WI38 (cell line): ENCODE measurements at regions not wholly inside any gene's neighbourhood (a gene's known extent, or its start where the extent isn't known, plus 50 kb on each side); places are given as distances from the start of the nearest gene placed in this dataset.

Experiments
- H3K4me3 ChIP-seq: 2 replicates; pipeline ENCODE4 v1.5.1; 2011; ENCODE audit warnings: low read depth, mild to moderate bottlenecking, control low read depth, low read length
- CTCF ChIP-seq: IDR thresholded peaks from 2 replicates; pipeline ENCODE4 v1.5.1; 2012; ENCODE audit warnings: low read depth, mild to moderate bottlenecking, control low read depth, low read length

DNA sequence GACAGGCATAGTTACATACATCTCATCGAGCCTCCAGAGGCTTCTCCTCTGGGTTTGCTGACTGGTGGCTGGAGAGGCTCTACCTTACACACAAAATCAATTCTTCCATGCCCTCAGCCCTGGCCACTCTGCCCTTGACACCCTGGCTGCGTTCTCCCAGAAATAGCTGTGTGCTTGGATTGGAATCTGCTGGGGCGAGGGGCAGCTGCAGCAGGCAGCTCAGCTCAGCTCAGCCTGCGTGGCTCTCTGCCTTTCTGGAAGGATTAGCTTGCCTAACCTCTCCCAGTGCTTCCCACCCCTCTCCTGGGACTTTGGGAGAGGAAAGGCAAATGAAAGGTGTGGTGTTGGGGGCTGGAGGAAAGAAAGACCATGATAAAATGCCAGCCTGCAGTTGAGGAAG is 216.1 kb downstream of the ENGASE start:
- no peak overlapping the region for H3K4me3 ChIP-seq
- TF ChIP-seq CTCF = no peak

DNA sequence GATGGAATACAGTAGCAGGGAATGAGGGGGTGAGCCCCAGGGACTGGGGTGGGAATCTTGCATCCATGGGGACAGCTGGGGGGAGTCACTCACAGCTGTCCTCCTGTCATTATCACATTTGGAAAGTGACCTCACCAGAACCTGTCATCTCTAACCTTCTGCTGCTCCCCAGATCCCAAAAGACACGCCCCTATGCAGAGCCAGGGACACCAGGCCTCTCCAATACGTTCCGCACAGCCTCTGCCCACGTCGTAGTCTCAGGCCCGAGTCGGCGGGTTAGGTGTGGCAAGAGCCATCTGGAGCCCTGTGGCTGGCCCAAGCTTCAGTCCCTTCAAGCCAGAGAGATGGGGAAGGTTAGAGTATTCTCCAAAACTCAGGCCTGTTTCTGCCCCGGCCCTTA is 214.3 kb downstream of the ENGASE start:
- TF ChIP-seq CTCF = no peak
- no peak overlapping the region for H3K4me3 ChIP-seq

DNA sequence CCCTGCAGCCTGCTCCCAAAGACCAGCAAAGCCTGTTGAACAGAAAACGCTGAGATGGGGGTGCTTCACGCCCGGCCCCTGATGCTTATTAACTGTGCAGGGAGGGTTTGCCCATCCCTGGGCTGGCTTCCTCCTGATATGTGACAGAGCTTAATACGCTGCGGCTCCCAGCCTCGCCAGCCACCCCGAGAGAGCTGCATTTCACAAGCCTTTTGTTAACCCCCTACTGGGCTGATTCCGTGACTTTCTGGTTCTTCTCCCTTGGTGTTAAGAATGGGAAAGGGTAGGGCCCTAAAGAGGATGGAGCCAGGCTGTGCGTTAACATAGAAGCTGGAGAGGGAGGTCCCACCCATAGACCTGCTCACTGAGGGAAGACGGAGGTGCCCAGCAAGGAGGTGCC is 211.8 kb downstream of the ENGASE start:
- no peak for TF ChIP-seq CTCF

GRCh38 chr17:79285973-79286372 is 211.3 kb downstream of the ENGASE start:
- no peak for TF ChIP-seq CTCF
- H3K4me3 ChIP-seq = no peak overlapping the region

More for the DNA sequence above, 211.8 kb downstream of the ENGASE start:
- no peak overlapping the region for H3K4me3 ChIP-seq

DNA sequence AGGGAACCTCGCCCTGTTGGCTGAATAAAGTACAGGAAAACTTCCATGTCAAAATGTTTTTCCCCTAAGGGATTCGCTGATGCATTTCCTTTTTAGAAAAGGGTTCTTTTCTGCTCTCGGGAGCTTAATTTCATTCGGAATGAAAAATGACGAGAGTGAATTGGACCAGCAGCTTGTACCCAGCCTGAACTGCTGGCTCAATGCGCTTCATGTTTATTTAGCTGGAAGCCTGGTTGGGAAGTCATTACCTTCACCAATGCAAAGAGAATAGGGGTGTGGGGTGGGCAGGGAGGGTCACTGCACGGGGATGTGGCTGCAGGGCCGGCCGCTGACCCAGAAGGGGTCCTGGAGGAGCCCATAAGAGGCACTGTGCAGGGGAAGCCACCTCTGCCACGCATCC is 207.7 kb downstream of the ENGASE start:
- H3K4me3 ChIP-seq = no peak overlapping the region
- no peak for TF ChIP-seq CTCF

DNA sequence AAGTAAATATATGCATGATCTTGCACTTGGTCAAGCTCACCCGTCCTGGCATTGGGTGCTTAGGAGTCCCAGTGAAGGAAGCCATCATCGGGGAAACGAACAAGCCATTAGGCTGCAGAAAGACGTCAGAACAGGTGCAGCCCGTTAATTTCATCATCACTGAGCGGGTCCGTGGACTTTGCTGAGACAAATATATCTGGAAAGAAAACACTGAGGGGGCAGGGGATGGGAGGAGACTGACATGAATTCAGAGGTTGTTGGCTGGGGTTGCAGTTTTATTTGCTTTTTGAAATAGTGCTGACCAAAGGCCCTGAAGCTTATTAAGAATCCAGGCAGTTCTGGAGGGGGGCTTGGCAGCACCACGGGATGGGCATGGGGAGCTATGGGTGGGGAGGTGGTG is 207.2 kb downstream of the ENGASE start:
- TF ChIP-seq CTCF = no peak

GRCh38 chr17:79280866-79281572 is 206.4 kb downstream of the ENGASE start:
- H3K4me3 ChIP-seq = no peak overlapping the region
- no peak for TF ChIP-seq CTCF

More for the DNA sequence above, 207.2 kb downstream of the ENGASE start:
- H3K4me3 ChIP-seq = no peak overlapping the region
